Activated CD8-positive, alpha-beta T cell treated with anti-CD3 and anti-CD28 coated beads for 36 hours (primary cell): ENCODE measurements at regions not wholly inside any gene's neighbourhood (a gene's known extent, or its start where the extent isn't known, plus 50 kb on each side); places are given as distances from the start of the nearest gene placed in this dataset.

Experiments
- ATAC-seq: fragments of 200-7000 bp; cut with Tn5 transposase; one replicate; pipeline ENCODE4 v1.10.0; 2021; ENCODE audit warnings: mild to moderate bottlenecking, moderate library complexity
- CTCF ChIA-PET: fragments of 350-600 bp; sonication (Branson Sonifier 250); formaldehyde crosslinking; loops from one replicate; lab custom pipeline; 2021; ENCODE audit warnings: antibody characterized with exemption; lab: Charles Lee
- POLR2A ChIA-PET: fragments of 350-600 bp; sonication (Branson Sonifier 250); formaldehyde crosslinking; loops from one replicate; lab custom pipeline; 2021; ENCODE audit warnings: antibody characterized with exemption; lab: Charles Lee
- DNase-seq: peaks from one replicate; pipeline ENCODE4 v3.0.0-alpha.2; 2020
- H3K27ac Mint-ChIP-seq: one replicate; pipeline ENCODE4 v1.8.0; 2021; ENCODE audit warnings: mild to moderate bottlenecking, mixed read lengths
- H3K27me3 Mint-ChIP-seq: one replicate; pipeline ENCODE4 v1.8.0; 2021; ENCODE audit warnings: mixed read lengths
- H3K36me3 Mint-ChIP-seq: one replicate; pipeline ENCODE4 v1.8.0; 2021; ENCODE audit warnings: low read depth, mixed read lengths
- H3K4me1 Mint-ChIP-seq: one replicate; pipeline ENCODE4 v1.8.0; 2021; ENCODE audit warnings: low read depth, mixed read lengths
- H3K4me3 Mint-ChIP-seq: one replicate; pipeline ENCODE4 v1.8.0; 2021; ENCODE audit warnings: mild to moderate bottlenecking, moderate library complexity, mixed read lengths
- H3K9me3 Mint-ChIP-seq: one replicate; pipeline ENCODE4 v1.8.0; 2021; ENCODE audit warnings: mixed read lengths
- CTCF ChIP-seq: fragments of 200-600 bp; IDR thresholded peaks from one replicate; pipeline ENCODE4 v1.8.0; 2022; ENCODE audit warnings: antibody characterized with exemption, mild to moderate bottlenecking
- intact Hi-C: fragments of 100-400 bp; cut with micrococcal nuclease; formaldehyde crosslinking; loops from one replicate; pipeline ENCODE4 v1.10.0; 2022

GRCh38 chr1:244992833-244993232 is 128.5 kb upstream of the HNRNPU start:
- DNase-seq (no peak), ATAC-seq (peak; percentile 45)
- H3K36me3 Mint-ChIP-seq: no peaks in the 10 kb centered on the region
- H3K9me3 Mint-ChIP-seq: no peaks in the 10 kb centered on the region
- H3K27ac Mint-ChIP-seq: no peak overlapping the region
- no peak overlapping the region for H3K4me3 Mint-ChIP-seq
- no peaks in the 10 kb centered on the region for H3K4me1 Mint-ChIP-seq
- ChIA-PET CTCF (interaction anchor here (2.2 kb wide), 1 partner anchor 10 kb away, joined by 5 read pairs; no protein-coding TSS in a partner anchor), POLR2A (interaction anchor here (0.8 kb wide), 1 partner anchor 18 kb away, joined by 3 read pairs; no protein-coding TSS in a partner anchor)
- no peak for TF ChIP-seq CTCF
- H3K27me3 Mint-ChIP-seq: no peaks in the 10 kb centered on the region
- intact Hi-C loops: no loop called here

- Mint-ChIP-seq H3K27ac (no peak overlapping the region), H3K4me1 (no peaks in the 10 kb centered on the region), H3K9me3 (no peaks in the 10 kb centered on the region), H3K4me3 (no peak overlapping the region), H3K27me3 (no peaks in the 10 kb centered on the region), H3K36me3 (no peaks in the 10 kb centered on the region)
- no peak for ATAC-seq
- intact Hi-C loops: no loop called here
- DNase-seq: no peak
- ChIA-PET POLR2A (no interaction called here), CTCF (no interaction called here)
- no peak for TF ChIP-seq CTCF
Observed at GRCh38 chr1:244989813-244990212, 125.5 kb upstream of the HNRNPU start.

GRCh38 chr1:244988521-244988920 is 124.2 kb upstream of the HNRNPU start:
- H3K27me3 Mint-ChIP-seq: no peaks in the 10 kb centered on the region
- DNase-seq (no peak), ATAC-seq (no peak)
- no peaks in the 10 kb centered on the region for H3K9me3 Mint-ChIP-seq
- H3K36me3 Mint-ChIP-seq: no peaks in the 10 kb centered on the region
- CTCF ChIA-PET: no interaction called here
- POLR2A ChIA-PET: no interaction called here
- no peak for TF ChIP-seq CTCF
- no peak overlapping the region for H3K27ac Mint-ChIP-seq
- no peak overlapping the region for H3K4me3 Mint-ChIP-seq
- intact Hi-C loops: no loop called here
- H3K4me1 Mint-ChIP-seq: no peaks in the 10 kb centered on the region

GRCh38 chr1:244980605-244981004 is 116.3 kb upstream of the HNRNPU start:
- Mint-ChIP-seq H3K36me3 (no peaks in the 10 kb centered on the region), H3K4me1 (no peaks in the 10 kb centered on the region), H3K27me3 (no peaks in the 10 kb centered on the region), H3K27ac (no peak overlapping the region), H3K9me3 (no peaks in the 10 kb centered on the region), H3K4me3 (no peak overlapping the region)
- no peak for ATAC-seq
- no peak for TF ChIP-seq CTCF
- ChIA-PET POLR2A (no interaction called here), CTCF (no interaction called here)
- intact Hi-C loops: no loop called here
- DNase-seq: no peak

- Mint-ChIP-seq H3K9me3 (no peaks in the 10 kb centered on the region), H3K4me1 (peaks cover 9% of the 10 kb centered on the region), H3K4me3 (no peak overlapping the region), H3K27ac (no peak overlapping the region), H3K36me3 (no peaks in the 10 kb centered on the region), H3K27me3 (no peaks in the 10 kb centered on the region)
- POLR2A ChIA-PET: interaction anchor here (1.2 kb wide), 1 partner anchor 18 kb away, joined by 3 read pairs; no protein-coding TSS in a partner anchor
- DNase-seq (no peak), ATAC-seq (no peak)
- intact Hi-C loops: loop anchor here (5.0 to 10.0 kb wide), 2 partner anchors 140 to 322 kb away; partner anchors contain the start of genes COX20 and DESI2
- TF ChIP-seq CTCF: no peak
- CTCF ChIA-PET: interaction anchor here (0.7 to 5.7 kb wide), 2 partner anchors 68 to 105 kb away, joined by 3 to 32 read pairs; no protein-coding TSS in a partner anchor
Observed at GRCh38 chr1:244974550-244974949, 110.2 kb upstream of the HNRNPU start.
